VCaP (cell line): ENCODE measurements at regions not wholly inside any gene's neighbourhood (a gene's known extent, or its start where the extent isn't known, plus 50 kb on each side); places are given as distances from the start of the nearest gene placed in this dataset.

ENCODE experiments used
- H3K27ac ChIP-seq: fragments of 450-650 bp; 2 replicates; pipeline ENCODE4 v1.5.1; 2017
- CTCF ChIP-seq: fragments of 450-650 bp; conservative IDR thresholded peaks from 2 replicates; pipeline ENCODE4 v1.5.1; 2017; ENCODE audit warnings: mild to moderate bottlenecking, moderate library complexity

GRCh38 chr3:68172039-68172438 lies 517.6 kb upstream of the SUCLG2 start:
- no peak for TF ChIP-seq CTCF
- H3K27ac ChIP-seq = no peak overlapping the region

- no peak overlapping the region for H3K27ac ChIP-seq
- no peak for TF ChIP-seq CTCF
These were observed 509.6 kb upstream of the SUCLG2 start for GRCh38 chr3:68163968-68164367.

GRCh38 chr3:68163062-68163461 lies 508.6 kb upstream of the SUCLG2 start:
- TF ChIP-seq CTCF = no peak
- H3K27ac ChIP-seq = no peak overlapping the region

GRCh38 chr3:68162644-68163043 lies 508.2 kb upstream of the SUCLG2 start:
- TF ChIP-seq CTCF = no peak
- H3K27ac ChIP-seq = no peak overlapping the region

GRCh38 chr3:68151359-68151758 lies 496.9 kb upstream of the SUCLG2 start:
- H3K27ac ChIP-seq = no peak overlapping the region
- no peak for TF ChIP-seq CTCF

- no peak for TF ChIP-seq CTCF
- H3K27ac ChIP-seq = no peak overlapping the region
These were observed 494.0 kb upstream of the SUCLG2 start for GRCh38 chr3:68148447-68148846.

GRCh38 chr3:68142441-68142840 lies 488.0 kb upstream of the SUCLG2 start:
- no peak overlapping the region for H3K27ac ChIP-seq
- TF ChIP-seq CTCF = no peak

GRCh38 chr3:68139897-68140296 lies 485.5 kb upstream of the SUCLG2 start:
- no peak for TF ChIP-seq CTCF
- H3K27ac ChIP-seq = no peak overlapping the region
